HEK293 (cell line): ENCODE measurements at regions not wholly inside any gene's neighbourhood (a gene's known extent, or its start where the extent isn't known, plus 50 kb on each side); places are given as distances from the start of the nearest gene placed in this dataset.

Experiments used
- HOXA7 ChIP-seq: sonication (generic); formaldehyde crosslinking; IDR thresholded peaks from 2 replicates; pipeline ENCODE4 v1.8.1; 2022; ENCODE audit warnings: missing genetic modification reagents, borderline replicate concordance
- KLF7 ChIP-seq: fragments of 450-650 bp; formaldehyde crosslinking; IDR thresholded peaks from 2 replicates; pipeline ENCODE4 v1.5.1; 2016; ENCODE audit warnings: missing biosample characterization, missing genetic modification characterization, borderline replicate concordance
- ZBTB20 ChIP-seq: fragments of 450-650 bp; formaldehyde crosslinking; IDR thresholded peaks from 2 replicates; pipeline ENCODE4 v1.5.1; 2016; ENCODE audit warnings: missing biosample characterization, missing genetic modification characterization
- TF ChIP-seq, protein P1 (sequence below): fragments of 450-650 bp; formaldehyde crosslinking; IDR thresholded peaks from 2 replicates; pipeline ENCODE4 v1.5.1; 2016; ENCODE audit warnings: missing biosample characterization, missing genetic modification characterization
- TF ChIP-seq, protein P2 (sequence below): fragments of 450-650 bp; formaldehyde crosslinking; IDR thresholded peaks from 2 replicates; pipeline ENCODE4 v1.5.1; 2016; ENCODE audit warnings: missing biosample characterization, missing genetic modification characterization
- TF ChIP-seq, protein P3 (sequence below): sonication (generic); formaldehyde crosslinking; IDR thresholded peaks from 2 replicates; pipeline ENCODE4 v1.8.1; 2022; ENCODE audit warnings: mild to moderate bottlenecking, moderate library complexity, missing genetic modification reagents

DNA sequence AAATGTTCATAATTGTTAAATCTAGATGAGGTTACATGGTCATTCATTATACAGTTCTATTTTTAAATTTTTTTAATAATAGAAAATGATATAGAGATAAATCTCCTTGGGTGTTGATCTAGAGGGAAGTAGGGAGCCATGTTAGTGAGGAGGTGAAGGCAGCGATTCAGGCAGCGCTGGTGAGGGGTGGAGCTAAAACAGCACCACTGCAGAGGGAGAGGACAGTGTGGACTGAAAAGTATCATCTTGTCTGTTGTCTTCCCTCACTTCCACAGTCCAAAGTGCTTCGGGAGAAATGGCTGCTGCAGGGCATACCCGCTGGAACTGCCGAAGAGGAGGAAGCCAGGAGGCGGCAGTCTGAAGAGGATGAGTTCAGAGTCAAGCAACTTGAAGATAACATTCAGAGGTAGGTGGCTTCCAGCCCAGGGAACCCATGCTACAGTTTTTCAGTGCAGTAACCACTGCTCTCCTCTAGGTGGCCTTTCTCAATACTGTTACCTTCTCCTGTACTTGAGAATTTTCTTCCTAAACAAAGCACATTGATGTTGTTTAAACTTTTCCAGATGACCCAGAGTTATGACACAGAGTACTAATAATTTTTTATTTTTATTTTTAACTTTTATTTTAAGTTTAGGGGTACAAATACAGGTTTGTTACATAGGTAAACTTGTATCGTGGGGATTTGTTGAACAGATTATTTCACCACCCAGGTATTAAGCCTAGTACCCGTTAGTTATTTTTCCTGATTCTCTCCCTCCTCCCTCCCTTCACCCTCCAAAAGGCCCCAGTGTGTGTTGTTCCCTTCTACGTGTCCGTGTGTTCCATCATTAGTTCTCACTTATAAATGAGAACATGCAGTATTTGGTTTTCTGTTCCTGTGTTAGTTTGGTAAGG, 100.5 kb downstream of the PALM2AKAP2 start:
- TF ChIP-seq, protein P1, sequence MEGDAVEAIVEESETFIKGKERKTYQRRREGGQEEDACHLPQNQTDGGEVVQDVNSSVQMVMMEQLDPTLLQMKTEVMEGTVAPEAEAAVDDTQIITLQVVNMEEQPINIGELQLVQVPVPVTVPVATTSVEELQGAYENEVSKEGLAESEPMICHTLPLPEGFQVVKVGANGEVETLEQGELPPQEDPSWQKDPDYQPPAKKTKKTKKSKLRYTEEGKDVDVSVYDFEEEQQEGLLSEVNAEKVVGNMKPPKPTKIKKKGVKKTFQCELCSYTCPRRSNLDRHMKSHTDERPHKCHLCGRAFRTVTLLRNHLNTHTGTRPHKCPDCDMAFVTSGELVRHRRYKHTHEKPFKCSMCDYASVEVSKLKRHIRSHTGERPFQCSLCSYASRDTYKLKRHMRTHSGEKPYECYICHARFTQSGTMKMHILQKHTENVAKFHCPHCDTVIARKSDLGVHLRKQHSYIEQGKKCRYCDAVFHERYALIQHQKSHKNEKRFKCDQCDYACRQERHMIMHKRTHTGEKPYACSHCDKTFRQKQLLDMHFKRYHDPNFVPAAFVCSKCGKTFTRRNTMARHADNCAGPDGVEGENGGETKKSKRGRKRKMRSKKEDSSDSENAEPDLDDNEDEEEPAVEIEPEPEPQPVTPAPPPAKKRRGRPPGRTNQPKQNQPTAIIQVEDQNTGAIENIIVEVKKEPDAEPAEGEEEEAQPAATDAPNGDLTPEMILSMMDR: no peak
- TF ChIP-seq, protein P2, sequence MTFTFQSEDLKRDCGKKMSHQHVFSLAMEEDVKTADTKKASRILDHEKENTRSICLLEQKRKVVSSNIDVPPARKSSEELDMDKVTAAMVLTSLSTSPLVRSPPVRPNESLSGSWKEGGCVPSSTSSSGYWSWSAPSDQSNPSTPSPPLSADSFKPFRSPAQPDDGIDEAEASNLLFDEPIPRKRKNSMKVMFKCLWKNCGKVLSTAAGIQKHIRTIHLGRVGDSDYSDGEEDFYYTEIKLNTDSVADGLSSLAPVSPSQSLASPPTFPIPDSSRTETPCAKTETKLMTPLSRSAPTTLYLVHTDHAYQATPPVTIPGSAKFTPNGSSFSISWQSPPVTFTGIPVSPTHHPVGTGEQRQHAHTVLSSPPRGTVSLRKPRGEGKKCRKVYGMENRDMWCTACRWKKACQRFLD (tag by site-specific recombination): no peak
- TF ChIP-seq HOXA7 (CRISPR knock-in tag) (no peak), ZBTB20 (tag by site-specific recombination) (no peak), KLF7 (tag by site-specific recombination) (no peak)
- TF ChIP-seq, protein P3, sequence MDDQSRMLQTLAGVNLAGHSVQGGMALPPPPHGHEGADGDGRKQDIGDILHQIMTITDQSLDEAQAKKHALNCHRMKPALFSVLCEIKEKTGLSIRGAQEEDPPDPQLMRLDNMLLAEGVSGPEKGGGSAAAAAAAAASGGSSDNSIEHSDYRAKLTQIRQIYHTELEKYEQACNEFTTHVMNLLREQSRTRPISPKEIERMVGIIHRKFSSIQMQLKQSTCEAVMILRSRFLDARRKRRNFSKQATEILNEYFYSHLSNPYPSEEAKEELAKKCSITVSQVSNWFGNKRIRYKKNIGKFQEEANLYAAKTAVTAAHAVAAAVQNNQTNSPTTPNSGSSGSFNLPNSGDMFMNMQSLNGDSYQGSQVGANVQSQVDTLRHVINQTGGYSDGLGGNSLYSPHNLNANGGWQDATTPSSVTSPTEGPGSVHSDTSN: no peak
